Fibroblast of lung (primary cell): ENCODE measurements at regions not wholly inside any gene's neighbourhood (a gene's known extent, or its start where the extent isn't known, plus 50 kb on each side); places are given as distances from the start of the nearest gene placed in this dataset.

Experiments used
- CTCF ChIP-seq, 2 donors: IDR thresholded peaks in 1 of 2; conservative IDR thresholded peaks in 1 of 2; 1 replicate in 1 of 2; 2 replicates in 1 of 2; pipeline ENCODE4 v1.5.1; 2011 to 2012; ENCODE audit warnings: low read length in 2 of 2, control low read depth in 1 of 2, inconsistent platforms in 1 of 2, low read depth in 1 of 2, mild to moderate bottlenecking in 1 of 2
- EZH2 ChIP-seq: IDR thresholded peaks from 2 replicates; pipeline ENCODE4 v1.5.1; 2012; ENCODE audit warnings: low read length, control low read depth, mild to moderate bottlenecking; ENCODE audit errors: missing control alignments

GRCh38 chrY:7703578-7704140, 792.1 kb upstream of the AMELY start:
- TF ChIP-seq EZH2 (no peak), CTCF (conservative IDR thresholded peaks at IDR 0.05 in 1 of 2, IDR thresholded peaks at IDR 0.05 in 1 of 2; ENCODE audit: low read depth in 1 of 2, low read length in 2 of 2) (no peak)
